GM18517 (cell line): ENCODE measurements at regions not wholly inside any gene's neighbourhood (a gene's known extent, or its start where the extent isn't known, plus 50 kb on each side); places are given as distances from the start of the nearest gene placed in this dataset.
"Not testable (repeated sequence)": the region's sequence is repeated elsewhere in the genome, so short reads cannot be mapped to it uniquely, and the experiment has no call there.

Source experiments
- ATAC-seq: cut with Tn5 transposase; IDR thresholded peaks from one replicate; pipeline ENCODE4 v1.9.1; 2021; ENCODE audit warnings: mild to moderate bottlenecking, moderate library complexity; ENCODE audit not compliant: unreplicated experiment

- ATAC-seq: no peak
Measured at GRCh38 chr1:191699343-191699742, 458.9 kb upstream of the RGS18 start.

GRCh38 chr1:191700922-191701321 is 457.3 kb upstream of the RGS18 start:
- no peak for ATAC-seq

- ATAC-seq: no peak
Measured at GRCh38 chr1:191702124-191702523, 456.1 kb upstream of the RGS18 start.

GRCh38 chr1:191707288-191707687 is 451.0 kb upstream of the RGS18 start:
- no peak for ATAC-seq

- ATAC-seq: no peak
Measured at GRCh38 chr1:191709215-191709614, 449.0 kb upstream of the RGS18 start.

GRCh38 chr1:191711961-191712360 is 446.3 kb upstream of the RGS18 start:
- ATAC-seq: no peak

GRCh38 chr1:191714845-191715244 is 443.4 kb upstream of the RGS18 start:
- no peak for ATAC-seq

GRCh38 chr1:191729742-191730141 is 428.5 kb upstream of the RGS18 start:
- ATAC-seq: no peak

GRCh38 chr1:191731608-191732302 is 426.5 kb upstream of the RGS18 start:
- not testable (repeated sequence) for ATAC-seq

- no peak for ATAC-seq
Measured at GRCh38 chr1:191734321-191734720, 423.9 kb upstream of the RGS18 start.

- ATAC-seq: no peak
Measured at GRCh38 chr1:191739544-191739943, 418.7 kb upstream of the RGS18 start.

- no peak for ATAC-seq
Measured at GRCh38 chr1:191752342-191752741, 405.9 kb upstream of the RGS18 start.

GRCh38 chr1:191760016-191760415 is 398.2 kb upstream of the RGS18 start:
- ATAC-seq: no peak

- ATAC-seq: no peak
Measured at GRCh38 chr1:191788551-191788950, 369.7 kb upstream of the RGS18 start.

- no peak for ATAC-seq
Measured at GRCh38 chr1:191798178-191798577, 360.1 kb upstream of the RGS18 start.

- no peak for ATAC-seq
Measured at GRCh38 chr1:191804311-191804710, 354.0 kb upstream of the RGS18 start.

GRCh38 chr1:191813593-191813992 is 344.7 kb upstream of the RGS18 start:
- ATAC-seq: not testable (repeated sequence)

GRCh38 chr1:191818198-191818597 is 340.1 kb upstream of the RGS18 start:
- ATAC-seq: no peak

- ATAC-seq: no peak
Measured at GRCh38 chr1:191831572-191831971, 326.7 kb upstream of the RGS18 start.

- ATAC-seq: no peak
Measured at GRCh38 chr1:191839891-191840290, 318.4 kb upstream of the RGS18 start.

- ATAC-seq: no peak
Measured at GRCh38 chr1:191851799-191852595, 306.3 kb upstream of the RGS18 start.

- no peak for ATAC-seq
Measured at GRCh38 chr1:191852907-191853306, 305.4 kb upstream of the RGS18 start.
